GM21529 (cell line): ENCODE measurements at regions not wholly inside any gene's neighbourhood (a gene's known extent, or its start where the extent isn't known, plus 50 kb on each side); places are given as distances from the start of the nearest gene placed in this dataset.

Experiments
- ATAC-seq: cut with Tn5 transposase; IDR thresholded peaks from one replicate; pipeline ENCODE4 v1.9.1; 2021; ENCODE audit not compliant: unreplicated experiment

DNA sequence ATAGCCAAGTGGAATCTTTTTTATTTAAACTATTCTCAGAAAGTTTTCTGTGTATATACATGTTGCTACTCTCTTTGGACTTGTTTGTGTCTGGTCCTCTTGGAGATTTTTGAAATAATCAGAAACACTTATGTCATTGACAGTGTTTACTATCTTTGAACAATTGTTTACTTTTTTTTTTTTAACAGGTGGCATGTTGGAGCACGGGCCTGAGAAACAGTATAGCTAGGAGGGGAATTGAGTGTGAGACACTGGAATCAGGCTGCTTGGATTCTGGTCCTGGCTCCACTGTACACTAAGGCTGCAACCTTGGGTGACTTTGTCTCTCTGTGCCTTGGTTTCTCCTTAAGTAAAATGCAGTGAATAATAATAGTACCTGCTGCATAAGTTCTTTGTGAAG, 279.6 kb downstream of the PRL start:
- no peak for ATAC-seq

- no peak for ATAC-seq
Observed at GRCh38 chr6:22017766-22018165, 279.1 kb downstream of the PRL start.

- ATAC-seq, result no peak
Observed at GRCh38 chr6:22019857-22020256, 277.0 kb downstream of the PRL start.

- ATAC-seq, result no peak
Observed at GRCh38 chr6:22020299-22021003, 276.4 kb downstream of the PRL start.

- ATAC-seq, result no peak
Observed at GRCh38 chr6:22021966-22022365, 274.9 kb downstream of the PRL start.

- ATAC-seq, result no peak
Observed at GRCh38 chr6:22023937-22024336, 272.9 kb downstream of the PRL start.

DNA sequence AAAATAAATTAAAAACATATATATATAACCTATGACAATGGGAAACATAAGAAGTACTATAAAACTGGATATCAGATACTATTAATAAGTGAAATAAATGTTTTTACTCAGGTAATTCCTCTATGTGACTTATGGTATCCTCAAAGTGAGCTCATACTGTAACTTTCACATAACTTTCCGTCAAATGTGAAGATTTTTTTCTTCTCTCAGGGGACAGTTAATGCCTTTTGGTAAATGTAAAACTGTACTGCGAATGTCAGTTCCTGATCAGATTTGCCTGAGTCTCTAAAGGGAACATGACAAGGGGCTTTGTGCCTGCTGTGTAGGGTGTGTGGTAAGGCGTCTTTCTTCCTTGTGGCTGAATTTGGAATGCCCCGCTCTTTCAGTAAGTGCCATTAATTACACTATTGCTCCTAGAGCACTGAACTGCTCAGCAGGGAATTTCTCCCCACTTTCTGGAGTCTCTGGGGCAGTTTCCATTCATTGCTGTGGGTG, 271.8 kb downstream of the PRL start:
- ATAC-seq, result peak; percentile 43

DNA sequence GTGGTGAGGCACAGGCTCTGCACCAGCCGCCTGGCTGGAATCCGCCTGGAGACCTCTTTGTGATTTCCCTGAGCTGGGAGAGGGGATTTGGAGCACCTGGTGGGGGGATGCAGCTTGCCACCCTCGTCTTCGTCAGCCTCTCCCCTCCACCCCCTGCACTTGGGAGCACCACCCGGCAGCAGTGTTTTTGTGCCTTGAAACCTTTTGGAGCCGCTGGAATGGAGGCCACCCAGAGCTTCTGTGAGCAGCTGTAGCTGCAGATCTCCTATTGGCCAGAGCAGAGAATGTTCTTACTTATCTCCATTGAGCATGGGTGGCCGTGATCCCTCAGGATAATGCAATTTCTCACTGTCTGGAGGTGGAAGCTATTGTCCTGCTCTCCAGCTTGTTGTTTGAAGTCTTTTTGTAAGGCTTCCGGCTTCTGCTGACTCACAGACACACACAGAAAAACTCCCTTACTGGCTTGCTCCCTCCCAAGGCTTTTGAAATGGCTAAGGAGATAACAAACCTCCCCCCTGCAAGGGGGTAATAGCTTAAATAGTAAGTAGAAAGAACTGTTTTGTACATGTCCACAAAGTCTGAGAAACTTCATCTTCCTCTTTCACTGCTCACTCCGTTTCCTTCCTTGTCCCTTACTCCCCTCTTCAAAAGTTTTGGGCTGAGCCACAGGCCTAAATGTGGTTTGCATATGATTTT, 271.2 kb downstream of the PRL start:
- ATAC-seq, result peak; percentile 57

DNA sequence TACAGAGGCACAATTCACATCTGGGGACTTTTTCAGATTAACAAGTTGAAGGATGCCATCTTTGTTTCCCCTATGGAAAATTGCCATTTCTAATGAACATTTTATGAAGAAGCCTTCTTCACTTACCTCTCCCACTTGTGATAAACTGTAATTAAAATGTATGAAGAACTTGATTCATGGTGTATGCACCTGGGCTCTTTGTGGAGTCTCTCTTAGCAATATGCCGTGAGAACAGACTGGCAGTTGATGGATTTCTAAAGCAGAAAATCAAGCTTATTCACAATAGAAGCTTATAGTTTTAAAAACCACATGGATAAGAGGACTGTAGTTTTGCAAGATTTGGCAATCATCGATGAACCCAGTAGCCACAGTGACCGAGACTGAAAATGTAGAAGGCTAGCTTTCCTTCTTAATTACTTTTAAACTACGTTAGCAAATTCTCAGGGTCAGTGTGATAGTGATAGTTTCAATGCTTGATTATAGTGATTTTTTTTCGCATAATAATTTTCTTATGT, 270.6 kb downstream of the PRL start:
- no peak for ATAC-seq

- no peak for ATAC-seq
Observed at GRCh38 chr6:22027040-22027725, 269.7 kb downstream of the PRL start.

- no peak for ATAC-seq
Observed at GRCh38 chr6:22028403-22029090, 268.3 kb downstream of the PRL start.

DNA sequence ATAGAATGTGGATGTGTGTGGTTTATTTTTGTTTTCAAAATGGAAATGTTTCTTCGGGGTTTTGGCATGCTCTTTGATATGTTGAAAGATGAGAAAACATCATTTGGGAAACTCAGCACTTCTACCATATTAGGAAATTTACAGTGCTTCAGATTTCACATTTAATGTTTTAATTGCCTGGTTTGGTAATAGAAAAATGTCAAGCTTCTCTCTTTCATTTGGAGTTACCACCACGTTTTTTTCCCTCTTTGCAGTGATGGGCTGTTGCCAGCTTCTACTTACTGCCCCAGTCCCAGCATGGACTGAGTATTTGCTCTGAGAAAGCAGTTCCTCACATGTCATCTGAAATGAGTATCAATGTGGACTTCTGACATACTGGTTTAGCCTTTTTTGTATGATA, 267.7 kb downstream of the PRL start:
- no peak for ATAC-seq

DNA sequence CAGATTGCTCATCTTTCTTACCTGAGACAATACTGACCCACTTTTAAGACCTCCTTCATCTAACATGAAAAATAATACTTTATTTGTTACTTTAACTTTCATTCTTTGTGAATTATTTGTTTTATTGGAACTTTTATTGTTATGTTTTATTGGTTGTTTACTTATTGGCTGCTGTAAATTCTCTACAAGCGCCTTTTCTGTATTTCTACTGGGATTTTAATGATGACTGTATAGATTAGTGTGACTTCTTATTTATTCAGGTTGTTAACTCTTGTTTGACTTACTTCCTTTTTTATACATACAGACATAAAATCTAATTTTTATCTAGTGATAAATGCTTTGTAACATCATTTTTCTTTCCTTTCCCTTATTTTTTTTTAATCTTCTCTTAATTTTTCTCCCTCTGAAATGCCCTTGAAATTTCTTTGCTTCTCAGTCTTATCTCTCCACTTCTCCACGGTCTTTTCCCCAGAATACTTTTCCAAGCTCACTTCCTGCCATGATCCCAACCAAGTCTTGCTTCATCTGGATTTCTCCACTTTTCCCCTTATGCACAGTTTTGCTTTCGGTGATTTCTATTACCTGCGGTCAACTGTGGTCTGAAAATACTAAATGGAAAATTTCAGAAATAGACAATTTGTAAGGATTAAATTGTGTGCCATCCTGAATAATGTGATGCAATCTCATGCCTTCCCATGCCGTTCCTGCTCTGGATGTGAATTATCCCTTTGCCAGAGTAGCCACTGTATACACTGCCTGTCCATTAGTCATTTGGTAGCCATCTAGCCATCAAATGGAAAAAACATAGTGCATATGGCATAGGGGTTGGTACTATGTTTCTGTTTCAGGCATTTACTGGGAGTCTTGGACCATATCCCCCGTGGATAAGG, 265.9 kb downstream of the PRL start:
- ATAC-seq, result no peak

- ATAC-seq, result no peak
Observed at GRCh38 chr6:22035690-22036089, 261.1 kb downstream of the PRL start.

GRCh38 chr6:22036275-22036674, 260.6 kb downstream of the PRL start:
- no peak for ATAC-seq

DNA sequence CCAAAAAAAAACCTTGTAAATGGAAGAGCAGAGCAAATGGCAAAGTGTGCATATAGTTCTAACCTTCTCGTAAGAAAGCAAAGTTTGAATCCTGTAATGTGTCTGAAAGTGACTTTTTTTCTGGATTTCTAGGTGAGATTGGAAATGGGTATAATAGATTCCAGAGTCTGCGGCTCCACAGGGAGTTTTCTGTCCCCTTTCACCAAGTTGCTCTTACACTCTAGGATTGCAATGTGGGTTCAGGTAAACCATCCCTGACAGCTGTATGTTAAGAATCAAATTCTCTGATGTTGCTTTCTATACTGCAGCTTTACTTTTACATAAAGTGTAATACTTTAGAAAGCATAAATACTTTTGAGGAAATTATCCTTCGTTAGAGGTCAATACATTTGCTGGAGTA, 260.1 kb downstream of the PRL start:
- ATAC-seq, result no peak

DNA sequence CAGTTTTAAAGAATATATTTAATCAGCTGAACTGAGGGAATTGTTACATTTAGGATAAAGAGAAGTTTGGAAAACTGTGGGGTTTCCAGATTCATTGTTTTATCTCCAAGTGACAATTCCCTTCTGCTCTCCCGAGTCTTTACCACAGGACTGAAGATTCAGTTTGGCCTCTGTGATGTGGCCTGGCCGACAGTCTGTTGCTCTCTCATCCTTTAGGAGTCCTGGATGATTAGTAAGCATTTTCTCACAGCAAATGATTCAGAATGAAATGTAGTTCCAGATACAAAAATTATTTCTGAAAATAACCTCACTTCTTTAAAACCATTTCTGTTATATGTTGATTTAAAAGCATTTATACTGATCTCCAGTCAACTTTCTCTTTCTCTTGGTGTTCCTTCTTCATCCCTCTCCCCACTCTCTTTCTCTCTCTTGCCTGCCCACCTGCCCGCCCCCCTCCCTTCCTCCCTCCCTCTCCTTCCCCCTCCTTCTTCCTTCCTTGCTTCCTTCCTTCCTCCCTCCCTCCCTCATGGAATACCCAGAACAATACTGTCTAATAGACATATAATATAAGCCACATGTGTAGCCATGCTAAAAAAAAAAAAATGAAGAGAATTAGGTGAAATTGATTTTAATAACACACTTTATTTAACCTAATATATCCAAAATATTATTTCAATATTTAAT, 254.9 kb downstream of the PRL start:
- no peak for ATAC-seq

GRCh38 chr6:22042706-22043105, 254.1 kb downstream of the PRL start:
- no peak for ATAC-seq

DNA sequence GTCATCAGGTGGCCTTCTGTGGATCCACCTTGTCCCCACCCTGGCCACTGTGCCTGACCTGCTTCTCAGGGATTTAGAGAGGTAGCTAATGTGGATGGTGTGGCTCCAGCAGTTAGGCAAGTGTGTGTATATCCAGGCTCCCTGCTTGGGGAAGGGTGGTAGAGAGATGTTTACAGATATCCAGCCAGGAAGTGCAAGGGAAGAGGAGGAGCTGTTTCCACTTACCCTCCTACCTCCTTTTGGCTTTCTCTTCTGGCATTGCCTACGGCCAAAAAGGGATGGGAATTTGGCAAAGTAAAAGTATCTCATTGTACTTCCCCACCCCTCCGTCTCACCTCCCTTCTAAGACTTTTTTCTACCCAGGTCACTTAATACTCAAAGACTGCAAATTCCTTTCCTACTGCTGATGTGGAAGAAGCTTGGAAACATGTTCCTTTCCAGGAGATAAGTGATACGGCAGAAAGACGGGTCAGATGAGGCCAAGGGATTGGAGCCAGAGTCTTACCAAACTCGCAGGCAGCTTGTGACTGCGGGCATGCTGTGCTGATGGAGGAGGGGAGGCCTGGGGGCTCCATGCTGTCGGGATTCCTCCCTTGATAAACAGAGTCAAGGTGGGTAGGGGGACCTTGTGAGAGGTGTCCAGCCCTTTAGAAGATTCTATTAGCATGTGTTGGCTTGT, 253.4 kb downstream of the PRL start:
- no peak for ATAC-seq
